ENCODE measurements at regions not wholly inside any gene's neighbourhood (a gene's known extent, or its start where the extent isn't known, plus 50 kb on each side); places are given as distances from the start of the nearest gene placed in this dataset.

DNA sequence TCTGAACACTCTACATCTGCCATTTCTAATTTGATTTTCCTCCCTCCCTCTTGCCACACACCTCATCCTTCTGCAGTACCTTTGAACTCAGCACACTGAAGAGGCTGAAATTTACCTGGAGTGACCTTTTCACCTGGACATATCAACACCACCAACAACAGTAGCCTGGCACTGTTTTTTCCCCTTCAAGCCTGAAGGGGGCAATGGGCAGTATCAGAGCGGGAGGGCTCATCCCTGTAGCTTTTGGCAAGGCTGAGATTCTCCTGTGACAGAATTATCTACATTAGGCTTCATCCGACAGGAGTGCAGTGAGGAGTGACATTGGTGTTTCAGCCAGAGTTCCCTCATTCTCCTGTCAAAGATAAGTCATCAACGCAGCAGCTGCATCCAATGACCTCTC lies 312.8 kb upstream of the SPTLC3 start:
- DNase-seq (ENCODE audit: extremely low read depth, low read depth), result no peak
- no peak overlapping the region for H3K4me3 ChIP-seq (replicated peaks; ENCODE audit: low read depth, low read length)
- TF ChIP-seq, protein P1, sequence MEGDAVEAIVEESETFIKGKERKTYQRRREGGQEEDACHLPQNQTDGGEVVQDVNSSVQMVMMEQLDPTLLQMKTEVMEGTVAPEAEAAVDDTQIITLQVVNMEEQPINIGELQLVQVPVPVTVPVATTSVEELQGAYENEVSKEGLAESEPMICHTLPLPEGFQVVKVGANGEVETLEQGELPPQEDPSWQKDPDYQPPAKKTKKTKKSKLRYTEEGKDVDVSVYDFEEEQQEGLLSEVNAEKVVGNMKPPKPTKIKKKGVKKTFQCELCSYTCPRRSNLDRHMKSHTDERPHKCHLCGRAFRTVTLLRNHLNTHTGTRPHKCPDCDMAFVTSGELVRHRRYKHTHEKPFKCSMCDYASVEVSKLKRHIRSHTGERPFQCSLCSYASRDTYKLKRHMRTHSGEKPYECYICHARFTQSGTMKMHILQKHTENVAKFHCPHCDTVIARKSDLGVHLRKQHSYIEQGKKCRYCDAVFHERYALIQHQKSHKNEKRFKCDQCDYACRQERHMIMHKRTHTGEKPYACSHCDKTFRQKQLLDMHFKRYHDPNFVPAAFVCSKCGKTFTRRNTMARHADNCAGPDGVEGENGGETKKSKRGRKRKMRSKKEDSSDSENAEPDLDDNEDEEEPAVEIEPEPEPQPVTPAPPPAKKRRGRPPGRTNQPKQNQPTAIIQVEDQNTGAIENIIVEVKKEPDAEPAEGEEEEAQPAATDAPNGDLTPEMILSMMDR (IDR thresholded peaks at IDR 0.05; ENCODE audit: low read depth, low read length, missing control alignments), result no peak

DNA sequence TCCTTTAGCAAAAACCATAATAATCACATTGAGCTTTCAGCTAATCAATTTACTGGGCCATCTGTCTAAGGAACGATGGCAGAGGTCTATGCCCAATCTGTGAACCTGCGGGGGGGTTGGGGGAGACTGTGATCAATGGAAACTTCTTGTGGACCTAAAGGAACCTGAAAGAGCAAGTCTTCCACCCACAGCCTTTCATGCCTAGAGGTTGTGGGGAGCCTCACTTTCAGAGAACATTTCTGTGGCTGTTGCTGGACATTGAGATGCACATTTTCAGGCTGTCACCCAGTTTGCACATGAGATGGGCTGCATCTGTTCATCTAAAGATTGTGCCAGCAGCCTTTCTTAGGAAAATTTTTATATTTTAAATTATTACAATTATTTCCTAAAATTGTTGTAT lies 310.0 kb upstream of the SPTLC3 start:
- no peak overlapping the region for H3K4me3 ChIP-seq (replicated peaks; ENCODE audit: low read depth, low read length)
- DNase-seq (ENCODE audit: extremely low read depth, low read depth), result no peak
- TF ChIP-seq, protein P1 (IDR thresholded peaks at IDR 0.05; ENCODE audit: low read depth, low read length, missing control alignments), result no peak

DNA sequence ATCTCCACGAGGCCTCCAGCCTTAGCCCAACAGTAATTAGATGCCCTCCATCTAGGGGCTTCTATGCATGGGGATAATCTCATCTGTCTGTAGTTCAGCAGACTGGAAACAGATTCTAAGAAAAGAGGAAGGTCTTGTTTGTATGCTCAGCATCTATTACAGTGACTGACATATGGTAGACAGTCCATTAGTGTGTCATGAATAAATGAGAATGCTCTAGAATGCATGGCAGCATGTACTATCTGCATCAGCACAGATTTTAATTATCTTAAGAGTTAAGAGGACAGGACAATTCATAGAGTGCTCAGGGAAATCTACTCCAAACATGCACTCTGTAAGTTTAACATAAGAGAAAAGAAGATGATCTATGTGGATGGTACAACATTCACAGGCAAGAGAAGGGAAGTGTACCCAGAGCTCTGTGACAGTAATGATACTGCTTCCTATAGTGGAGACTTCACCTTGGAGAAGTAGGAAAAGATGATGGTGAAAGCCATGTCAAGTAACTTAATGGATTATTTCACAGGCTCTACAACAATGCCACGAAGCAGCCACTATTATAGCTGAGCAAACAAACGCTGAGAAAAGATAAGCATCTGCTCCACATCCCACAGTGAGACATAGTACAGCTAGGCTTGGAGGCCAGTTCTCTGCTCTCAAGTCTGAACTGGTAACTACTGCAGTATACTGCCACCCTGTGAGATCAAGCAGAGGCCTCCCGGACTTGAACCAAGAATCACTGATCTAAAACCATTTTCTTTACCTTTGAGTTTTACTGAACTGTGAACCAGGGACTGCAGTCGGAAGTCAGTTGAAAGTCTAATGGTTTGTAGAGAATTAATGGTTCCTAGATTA lies 309.2 kb upstream of the SPTLC3 start:
- DNase-seq (ENCODE audit: extremely low read depth, low read depth), result no peak
- TF ChIP-seq, protein P1 (IDR thresholded peaks at IDR 0.05; ENCODE audit: low read depth, low read length, missing control alignments), result no peak

DNA sequence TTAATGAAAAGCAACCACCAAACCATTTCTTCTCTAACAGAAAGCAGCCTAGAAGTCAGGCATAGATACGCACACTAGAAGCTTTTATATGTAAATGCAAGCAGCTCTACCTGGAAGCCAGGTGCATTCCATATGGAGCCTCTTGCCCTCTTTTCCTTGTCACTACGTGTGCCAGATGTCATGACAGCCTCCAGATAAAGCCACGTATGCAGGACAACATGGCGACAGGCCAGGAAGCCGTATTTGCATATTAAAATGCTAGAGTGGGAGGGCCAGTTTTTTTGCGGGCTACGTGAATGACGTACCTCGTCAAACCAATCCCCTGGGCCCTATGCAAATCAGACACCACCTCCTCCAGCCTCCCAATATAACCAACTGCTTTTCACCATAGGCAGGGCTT lies 308.1 kb upstream of the SPTLC3 start:
- no peak overlapping the region for H3K4me3 ChIP-seq (replicated peaks; ENCODE audit: low read depth, low read length)
- no peak for DNase-seq (ENCODE audit: extremely low read depth, low read depth)
- TF ChIP-seq, protein P1 (IDR thresholded peaks at IDR 0.05; ENCODE audit: low read depth, low read length, missing control alignments), result no peak

More for the DNA sequence above, 309.2 kb upstream of the SPTLC3 start:
- no peak overlapping the region for H3K4me3 ChIP-seq (replicated peaks; ENCODE audit: low read depth, low read length)

DNA sequence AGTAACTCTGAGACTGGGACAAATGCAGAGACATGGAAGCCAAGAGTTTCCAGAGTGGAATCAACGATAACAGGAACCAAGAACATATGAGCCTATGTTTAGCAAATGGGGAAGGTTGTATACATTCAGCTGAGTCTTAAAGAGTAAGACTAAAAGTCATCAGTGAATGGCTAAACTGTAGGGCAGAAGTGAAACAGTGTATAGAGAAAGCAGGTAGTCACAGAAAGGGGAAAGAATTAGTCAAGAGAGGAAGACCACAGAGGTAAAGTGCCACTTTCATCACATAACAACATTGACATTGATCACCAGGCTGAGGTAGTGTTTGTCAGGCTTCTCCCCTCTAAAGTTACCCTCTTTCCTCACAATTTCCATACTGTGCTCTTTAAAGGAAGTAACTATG lies 306.5 kb upstream of the SPTLC3 start:
- H3K4me3 ChIP-seq (replicated peaks; ENCODE audit: low read depth, low read length), result no peak overlapping the region
- TF ChIP-seq, protein P1 (IDR thresholded peaks at IDR 0.05; ENCODE audit: low read depth, low read length, missing control alignments), result no peak
- DNase-seq (ENCODE audit: extremely low read depth, low read depth), result no peak

DNA sequence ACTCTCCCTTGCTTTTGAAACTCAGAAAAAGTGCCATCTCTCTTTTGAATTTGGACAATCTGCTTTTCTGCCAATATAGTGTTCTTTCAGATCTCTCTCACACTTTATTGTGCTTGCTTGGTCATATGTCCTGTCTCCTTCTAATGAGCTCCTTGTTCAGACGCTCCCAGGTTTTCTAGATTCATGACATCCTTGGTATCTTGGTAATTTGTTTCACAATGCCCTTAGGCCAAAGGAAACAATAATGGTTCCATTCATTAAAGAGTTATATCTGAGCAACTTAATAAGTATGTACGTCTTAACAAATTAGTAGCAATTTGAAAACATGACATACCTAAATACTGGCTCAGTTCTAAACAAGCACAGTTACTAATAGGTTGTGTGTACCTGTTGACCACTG lies 293.4 kb upstream of the SPTLC3 start:
- no peak for DNase-seq (ENCODE audit: extremely low read depth, low read depth)
- H3K4me3 ChIP-seq (replicated peaks; ENCODE audit: low read depth, low read length), result no peak overlapping the region
- TF ChIP-seq, protein P1 (IDR thresholded peaks at IDR 0.05; ENCODE audit: low read depth, low read length, missing control alignments), result no peak
